Esophagus squamous epithelium (tissue), 4 donors: ENCODE measurements at regions not wholly inside any gene's neighbourhood (a gene's known extent, or its start where the extent isn't known, plus 50 kb on each side); places are given as distances from the start of the nearest gene placed in this dataset.

ENCODE experiments used
- POLR2A ChIP-seq, 4 donors: fragments of 450-650 bp; IDR thresholded peaks; one replicate each; pipeline ENCODE4 v1.6.1; 2017; ENCODE audit warnings: antibody characterized with exemption in 4 of 4, mild to moderate bottlenecking in 4 of 4, moderate library complexity in 3 of 4
- TF ChIP-seq, protein P1 (sequence below), 6 experiments: fragments of 450-650 bp in 4 of 6; fragments of 200-600 bp in 2 of 6; sonication (generic) in 2 of 6; IDR thresholded peaks; one replicate each; pipeline ENCODE4 v1.5.1; 2016 to 2019; ENCODE audit warnings: antibody characterized with exemption in 6 of 6, mild to moderate bottlenecking in 4 of 6, moderate library complexity in 4 of 6

DNA sequence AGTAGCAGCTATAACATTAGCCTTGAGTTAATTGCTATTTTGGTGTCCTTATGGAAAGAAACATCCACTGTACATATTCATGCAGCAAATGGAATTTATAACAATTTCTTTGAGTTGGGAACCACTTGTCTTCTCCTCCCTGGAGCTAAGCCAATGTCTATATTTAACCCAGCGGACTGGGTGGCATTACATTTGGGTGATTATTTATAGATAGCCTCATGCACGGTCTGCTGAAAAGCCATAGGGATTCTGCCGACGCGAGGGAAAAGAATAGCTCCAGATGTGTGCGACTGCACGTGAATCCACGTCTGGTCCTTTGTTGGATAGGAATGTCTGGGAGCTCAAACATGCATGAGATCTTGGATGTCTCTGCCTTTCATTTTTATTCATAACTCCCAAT is 157.5 kb upstream of the BRINP1 start:
- TF ChIP-seq, protein P1, sequence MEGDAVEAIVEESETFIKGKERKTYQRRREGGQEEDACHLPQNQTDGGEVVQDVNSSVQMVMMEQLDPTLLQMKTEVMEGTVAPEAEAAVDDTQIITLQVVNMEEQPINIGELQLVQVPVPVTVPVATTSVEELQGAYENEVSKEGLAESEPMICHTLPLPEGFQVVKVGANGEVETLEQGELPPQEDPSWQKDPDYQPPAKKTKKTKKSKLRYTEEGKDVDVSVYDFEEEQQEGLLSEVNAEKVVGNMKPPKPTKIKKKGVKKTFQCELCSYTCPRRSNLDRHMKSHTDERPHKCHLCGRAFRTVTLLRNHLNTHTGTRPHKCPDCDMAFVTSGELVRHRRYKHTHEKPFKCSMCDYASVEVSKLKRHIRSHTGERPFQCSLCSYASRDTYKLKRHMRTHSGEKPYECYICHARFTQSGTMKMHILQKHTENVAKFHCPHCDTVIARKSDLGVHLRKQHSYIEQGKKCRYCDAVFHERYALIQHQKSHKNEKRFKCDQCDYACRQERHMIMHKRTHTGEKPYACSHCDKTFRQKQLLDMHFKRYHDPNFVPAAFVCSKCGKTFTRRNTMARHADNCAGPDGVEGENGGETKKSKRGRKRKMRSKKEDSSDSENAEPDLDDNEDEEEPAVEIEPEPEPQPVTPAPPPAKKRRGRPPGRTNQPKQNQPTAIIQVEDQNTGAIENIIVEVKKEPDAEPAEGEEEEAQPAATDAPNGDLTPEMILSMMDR (IDR thresholded peaks at IDR 0.05): no peak
- no peak for TF ChIP-seq POLR2A (IDR thresholded peaks at IDR 0.05)
